ENCODE measurements at regions not wholly inside any gene's neighbourhood (a gene's known extent, or its start where the extent isn't known, plus 50 kb on each side); places are given as distances from the start of the nearest gene placed in this dataset.

GRCh38 chrX:112367065-112367464 is 284.5 kb upstream of the TRPC5 start:
- TF ChIP-seq, protein P1, sequence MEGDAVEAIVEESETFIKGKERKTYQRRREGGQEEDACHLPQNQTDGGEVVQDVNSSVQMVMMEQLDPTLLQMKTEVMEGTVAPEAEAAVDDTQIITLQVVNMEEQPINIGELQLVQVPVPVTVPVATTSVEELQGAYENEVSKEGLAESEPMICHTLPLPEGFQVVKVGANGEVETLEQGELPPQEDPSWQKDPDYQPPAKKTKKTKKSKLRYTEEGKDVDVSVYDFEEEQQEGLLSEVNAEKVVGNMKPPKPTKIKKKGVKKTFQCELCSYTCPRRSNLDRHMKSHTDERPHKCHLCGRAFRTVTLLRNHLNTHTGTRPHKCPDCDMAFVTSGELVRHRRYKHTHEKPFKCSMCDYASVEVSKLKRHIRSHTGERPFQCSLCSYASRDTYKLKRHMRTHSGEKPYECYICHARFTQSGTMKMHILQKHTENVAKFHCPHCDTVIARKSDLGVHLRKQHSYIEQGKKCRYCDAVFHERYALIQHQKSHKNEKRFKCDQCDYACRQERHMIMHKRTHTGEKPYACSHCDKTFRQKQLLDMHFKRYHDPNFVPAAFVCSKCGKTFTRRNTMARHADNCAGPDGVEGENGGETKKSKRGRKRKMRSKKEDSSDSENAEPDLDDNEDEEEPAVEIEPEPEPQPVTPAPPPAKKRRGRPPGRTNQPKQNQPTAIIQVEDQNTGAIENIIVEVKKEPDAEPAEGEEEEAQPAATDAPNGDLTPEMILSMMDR (IDR thresholded peaks at IDR 0.05; ENCODE audit: poor library complexity), result no peak
- TF ChIP-seq EZH2 (IDR thresholded peaks at IDR 0.05; ENCODE audit: borderline replicate concordance), result no peak

Measured in hepatocyte (in vitro differentiated cells).